Activated CD4-positive, alpha-beta T cell treated with anti-CD3 and anti-CD28 coated beads for 48 hours (primary cell): ENCODE measurements at regions not wholly inside any gene's neighbourhood (a gene's known extent, or its start where the extent isn't known, plus 50 kb on each side); places are given as distances from the start of the nearest gene placed in this dataset.

Experiments
- DNase-seq: peaks from one replicate; pipeline ENCODE4 v3.0.0-alpha.2; 2020

- DNase-seq = no peak
Measured at GRCh38 chrX:6904156-6904555, 243.4 kb upstream of the STS start.

- DNase-seq = no peak
Measured at GRCh38 chrX:6898371-6898770, 249.1 kb upstream of the STS start.

DNA sequence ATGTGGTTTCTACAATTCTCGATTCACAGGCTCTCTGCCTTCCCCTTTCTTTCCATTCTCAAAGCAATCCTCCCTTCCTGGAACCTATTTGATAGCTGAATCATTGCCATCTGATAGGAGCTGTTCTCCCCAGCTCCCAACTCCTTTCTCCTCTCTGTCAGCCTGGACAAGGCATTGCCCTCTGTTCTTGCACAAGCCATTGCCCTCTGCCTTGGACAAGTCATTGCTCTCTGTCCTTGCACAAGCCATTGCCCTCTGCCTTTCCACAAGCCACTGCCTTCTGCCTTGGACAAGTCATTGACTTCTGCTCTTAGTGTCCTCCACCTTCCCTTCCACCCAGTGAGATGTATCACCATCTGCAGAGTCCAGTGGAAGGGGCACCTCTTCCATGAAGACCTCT lies 256.1 kb upstream of the STS start:
- no peak for DNase-seq

- no peak for DNase-seq
Measured at GRCh38 chrX:6890544-6891261, 256.8 kb upstream of the STS start.

DNA sequence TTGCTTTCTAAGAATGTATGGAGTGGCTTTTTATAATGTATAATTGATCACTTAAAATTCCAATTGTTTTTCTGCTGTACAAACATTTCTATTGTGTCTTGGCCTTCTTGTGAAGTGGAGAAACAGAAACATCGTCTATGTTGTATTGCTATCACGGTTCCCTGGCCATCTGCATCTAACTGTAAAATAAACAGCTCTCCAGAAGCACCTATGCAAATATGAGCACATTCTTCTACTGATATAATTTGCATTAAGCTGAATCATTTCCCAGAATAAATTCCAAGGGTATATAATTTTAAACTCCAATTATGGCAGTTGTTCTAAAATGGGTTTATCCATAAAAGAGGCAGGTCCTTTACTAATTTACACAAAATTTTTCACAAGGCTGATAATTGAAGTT lies 261.6 kb upstream of the STS start:
- no peak for DNase-seq

- DNase-seq = no peak
Measured at GRCh38 chrX:6885396-6885795, 262.1 kb upstream of the STS start.

- DNase-seq = no peak
Measured at GRCh38 chrX:6861456-6861855, 286.1 kb upstream of the STS start.

GRCh38 chrX:6857749-6858148 lies 289.8 kb upstream of the STS start:
- DNase-seq = no peak

DNA sequence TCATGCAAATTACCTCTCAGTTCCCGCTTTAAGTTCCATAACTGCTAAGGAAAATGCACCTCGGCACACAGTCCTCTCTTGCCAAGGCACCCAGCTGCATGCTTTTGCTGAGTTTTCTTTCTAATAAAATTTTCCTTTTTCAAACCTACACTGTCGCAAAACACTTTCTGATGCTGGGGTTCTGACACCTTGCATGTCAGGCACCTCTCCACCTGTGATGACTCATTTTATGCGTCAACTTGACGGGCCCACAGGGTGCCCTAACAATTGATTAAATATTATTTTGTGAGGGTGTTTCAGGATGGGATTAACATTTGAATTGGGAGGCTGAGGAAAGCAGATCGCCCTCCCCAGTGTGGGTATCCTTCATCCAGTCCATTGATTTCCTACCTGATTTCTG lies 291.0 kb upstream of the STS start:
- no peak for DNase-seq

DNA sequence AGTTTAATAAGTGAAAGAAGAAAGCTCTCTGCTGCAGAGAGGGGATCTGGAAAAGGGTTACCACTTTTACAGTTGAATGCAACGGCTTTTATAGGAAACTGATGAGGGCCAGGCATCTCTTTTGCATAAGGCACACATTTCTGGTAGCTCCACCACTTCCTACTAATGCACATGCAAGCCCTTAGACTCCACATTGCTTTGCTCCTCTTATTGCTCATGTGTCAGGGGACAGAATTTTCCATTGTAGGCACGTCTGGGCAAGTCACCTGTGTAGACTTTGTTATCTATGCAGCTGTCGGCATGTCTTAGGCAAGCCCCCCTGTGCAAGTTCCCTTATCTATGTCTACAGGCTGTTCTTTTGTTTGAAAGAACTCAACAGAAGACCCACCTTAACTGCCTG lies 294.6 kb upstream of the STS start:
- DNase-seq = no peak

- DNase-seq = no peak
Measured at GRCh38 chrX:6852121-6852520, 295.4 kb upstream of the STS start.

DNA sequence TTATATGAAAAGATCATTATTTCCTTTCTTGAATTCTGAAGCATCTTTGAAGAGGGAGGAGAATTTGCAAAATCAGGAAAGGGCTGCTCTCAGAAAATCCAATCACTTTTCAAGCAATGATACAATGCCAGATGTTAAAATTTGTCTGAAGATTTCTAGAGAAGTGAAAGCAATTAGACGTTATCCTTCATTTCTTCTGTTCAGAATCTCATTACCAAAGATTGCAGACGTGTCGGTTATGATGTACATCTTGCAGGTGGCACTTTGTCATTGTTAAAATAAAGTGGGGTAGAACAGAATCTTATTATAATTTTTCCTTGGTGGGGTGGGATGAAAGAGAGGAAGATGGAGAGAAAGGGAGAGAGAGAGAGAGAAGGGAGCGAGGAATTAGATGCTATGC lies 296.4 kb upstream of the STS start:
- DNase-seq = no peak

- no peak for DNase-seq
Measured at GRCh38 chrX:6849716-6850414, 297.6 kb upstream of the STS start.

- DNase-seq = no peak
Measured at GRCh38 chrX:6832619-6833018, 297.7 kb upstream of the VCX3A start.

DNA sequence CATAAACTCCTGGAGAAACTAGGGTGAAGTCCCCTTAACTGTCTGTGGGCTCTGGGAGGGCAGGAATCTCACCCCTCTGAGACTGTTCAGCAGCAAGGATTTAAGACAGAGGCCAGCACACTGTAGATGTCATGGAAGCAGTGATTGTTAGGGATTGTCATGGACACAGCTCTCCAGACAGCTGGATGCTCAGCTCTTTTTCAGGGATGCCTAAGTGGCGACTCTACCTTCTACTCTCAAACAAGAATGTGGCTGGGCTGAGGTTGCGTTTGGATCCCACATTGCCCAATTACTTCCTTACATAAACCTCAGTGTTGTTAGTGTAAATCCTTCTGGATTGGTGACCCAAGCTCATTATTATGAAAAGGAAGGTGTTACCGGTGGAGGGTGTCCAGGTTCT lies 291.9 kb upstream of the VCX3A start:
- no peak for DNase-seq

DNA sequence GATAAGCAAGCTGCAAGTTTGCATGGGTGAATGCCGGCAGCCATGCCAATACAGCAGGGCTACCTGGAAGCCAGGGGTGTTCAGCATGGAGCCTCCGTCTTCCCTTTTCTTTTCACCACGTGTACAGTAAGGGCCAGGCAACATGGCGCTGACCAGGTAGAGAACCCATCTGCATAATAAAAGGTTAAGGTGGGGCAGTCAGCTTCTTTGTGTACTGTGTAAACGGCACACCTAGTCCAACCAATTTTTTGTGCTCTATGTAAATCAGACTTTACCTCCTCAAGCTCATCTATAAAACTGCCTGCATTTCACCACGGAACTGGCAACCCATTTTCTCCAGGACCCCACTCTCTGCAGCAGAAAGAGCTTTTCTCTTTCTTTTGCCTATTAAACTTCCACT lies 286.8 kb upstream of the VCX3A start:
- DNase-seq = no peak

- DNase-seq = no peak
Measured at GRCh38 chrX:6813836-6814370, 279.0 kb upstream of the VCX3A start.

GRCh38 chrX:6812087-6812486 lies 277.2 kb upstream of the VCX3A start:
- no peak for DNase-seq

DNA sequence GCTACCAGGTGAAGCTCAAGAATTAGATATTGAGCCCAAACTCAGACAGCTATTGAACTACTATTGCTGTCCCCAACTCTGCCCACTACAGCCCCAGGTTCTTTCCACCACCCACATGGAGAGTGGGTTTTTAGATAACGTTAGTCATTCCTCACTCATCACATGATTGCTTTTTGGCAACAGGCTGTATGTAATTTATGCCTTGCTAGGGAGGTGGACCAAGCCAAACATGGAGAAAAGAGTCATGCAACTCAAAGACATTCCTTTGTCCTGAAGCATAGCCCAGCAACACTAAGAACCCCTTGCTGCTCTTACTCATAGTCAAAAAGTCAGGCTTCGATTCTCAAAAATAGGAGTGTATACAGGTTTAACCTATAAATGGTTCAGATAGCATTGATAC lies 275.9 kb upstream of the VCX3A start:
- DNase-seq = no peak

DNA sequence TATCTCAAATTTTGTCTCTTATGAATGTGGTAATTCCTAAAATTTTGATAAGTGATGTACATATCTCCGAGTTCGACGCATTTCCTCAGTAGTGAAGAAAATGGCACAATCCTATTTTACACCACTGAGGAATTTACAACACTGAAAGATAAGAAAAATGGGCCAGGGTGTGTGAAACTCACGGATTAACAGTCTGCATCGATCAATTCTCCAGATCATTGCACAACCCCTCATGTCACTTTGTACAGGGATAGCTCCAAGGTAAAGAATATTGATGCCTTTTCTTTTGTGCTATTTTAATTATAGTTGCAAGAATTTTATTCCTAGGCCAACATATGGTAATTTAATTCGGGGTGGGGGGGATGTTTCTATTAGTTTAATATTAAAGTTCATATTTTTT lies 268.7 kb upstream of the VCX3A start:
- no peak for DNase-seq

DNA sequence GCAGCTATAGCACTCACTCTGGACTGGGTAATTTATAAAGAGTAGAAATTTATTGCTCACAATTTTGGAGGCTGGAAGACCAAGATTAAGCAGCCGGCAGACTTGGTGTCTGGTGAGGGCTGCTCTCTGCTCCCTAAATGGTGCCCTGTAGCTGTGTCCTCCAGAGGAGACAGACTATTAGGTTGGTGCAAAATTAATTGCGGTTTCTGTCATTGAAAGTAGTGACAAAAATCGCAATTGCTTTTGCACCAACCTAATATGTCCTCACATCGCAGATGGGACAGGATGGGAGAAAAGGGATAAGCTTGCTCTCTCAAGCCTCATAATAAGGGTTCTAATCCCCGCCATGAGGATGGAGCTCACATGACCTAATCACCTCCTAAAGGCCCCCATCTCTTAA lies 258.1 kb upstream of the VCX3A start:
- no peak for DNase-seq

DNA sequence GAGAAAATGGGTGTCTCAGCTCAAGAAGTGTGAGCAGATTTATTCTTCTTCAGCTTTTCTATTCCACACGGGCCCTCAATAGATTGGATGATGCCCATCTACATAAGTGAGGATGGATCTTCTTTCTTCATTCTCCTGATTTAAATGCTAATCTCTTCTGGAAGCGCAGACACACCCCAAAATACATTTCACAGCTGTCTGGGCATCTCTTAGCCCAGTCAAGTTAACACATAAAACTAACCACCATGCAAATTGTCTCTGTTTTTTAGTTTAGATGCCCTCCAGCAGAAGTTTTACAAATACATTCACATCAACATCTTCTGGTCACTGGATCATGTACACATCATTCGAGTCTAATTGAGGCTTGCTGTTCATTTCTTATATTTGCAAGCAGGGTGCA lies 249.0 kb upstream of the VCX3A start:
- DNase-seq = no peak

- DNase-seq = no peak
Measured at GRCh38 chrX:6782831-6783230, 247.9 kb upstream of the VCX3A start.
